ENCODE measurements at regions not wholly inside any gene's neighbourhood (a gene's known extent, or its start where the extent isn't known, plus 50 kb on each side); places are given as distances from the start of the nearest gene placed in this dataset.

DNA sequence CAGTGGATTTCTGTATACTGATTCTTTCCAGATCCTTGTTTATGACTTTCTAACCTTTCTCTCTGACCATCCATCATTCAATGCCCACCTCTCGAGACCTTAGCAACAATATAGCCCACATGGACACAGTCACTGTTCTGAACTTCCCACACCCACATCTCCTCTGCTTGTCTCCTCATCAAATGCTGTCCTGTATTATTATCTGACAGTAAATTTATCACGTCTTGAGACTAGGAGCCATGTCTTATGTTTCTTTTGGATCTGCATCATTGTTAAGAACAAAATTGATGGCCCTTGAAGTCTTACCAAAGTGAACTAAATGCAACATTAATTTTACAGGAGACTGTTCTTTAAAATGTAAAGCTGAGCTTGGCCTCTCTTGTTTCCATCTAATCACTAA lies 495.4 kb upstream of the KLF4 start:
- TF ChIP-seq CTCF (conservative IDR thresholded peaks at IDR 0.05; ENCODE audit: low read depth): no peak
- no peak for DNase-seq (ENCODE audit: low spot score)
- no peak overlapping the region for H3K27ac ChIP-seq
- ChIA-PET POLR2A (ENCODE audit: low non-redundant PET) (no interaction called here), CTCF (interaction anchor here (0.6 to 0.8 kb wide), 2 partner anchors 110 to 124 kb away, joined by 3 read pairs; no protein-coding TSS in a partner anchor)

GRCh38 chr9:107983762-107984161 lies 494.2 kb upstream of the KLF4 start:
- no peak for TF ChIP-seq CTCF (conservative IDR thresholded peaks at IDR 0.05; ENCODE audit: low read depth)
- no peak for DNase-seq (ENCODE audit: low spot score)
- ChIA-PET CTCF (interaction anchor here (1.1 kb wide), 1 partner anchor 20 kb away, joined by 3 read pairs; no protein-coding TSS in a partner anchor), POLR2A (ENCODE audit: low non-redundant PET) (no interaction called here)
- H3K27ac ChIP-seq: no peak overlapping the region

GRCh38 chr9:107983181-107983603 lies 493.6 kb upstream of the KLF4 start:
- DNase-seq (ENCODE audit: low spot score): peak; percentile 25
- TF ChIP-seq CTCF (conservative IDR thresholded peaks at IDR 0.05; ENCODE audit: low read depth): no peak
- H3K27ac ChIP-seq: no peak overlapping the region
- POLR2A ChIA-PET (ENCODE audit: low non-redundant PET): no interaction called here
- CTCF ChIA-PET: no interaction called here

- CTCF ChIA-PET: no interaction called here
- POLR2A ChIA-PET (ENCODE audit: low non-redundant PET): no interaction called here
Measured at GRCh38 chr9:107982745-107983144, 493.2 kb upstream of the KLF4 start.

GRCh38 chr9:107982001-107982400 lies 492.4 kb upstream of the KLF4 start:
- POLR2A ChIA-PET (ENCODE audit: low non-redundant PET): no interaction called here
- no peak overlapping the region for H3K27ac ChIP-seq
- TF ChIP-seq CTCF (conservative IDR thresholded peaks at IDR 0.05; ENCODE audit: low read depth): no peak
- no peak for DNase-seq (ENCODE audit: low spot score)
- CTCF ChIA-PET: no interaction called here

More at GRCh38 chr9:107982745-107983144, 493.2 kb upstream of the KLF4 start:
- no peak overlapping the region for H3K27ac ChIP-seq
- no peak for DNase-seq (ENCODE audit: low spot score)
- no peak for TF ChIP-seq CTCF (conservative IDR thresholded peaks at IDR 0.05; ENCODE audit: low read depth)

DNA sequence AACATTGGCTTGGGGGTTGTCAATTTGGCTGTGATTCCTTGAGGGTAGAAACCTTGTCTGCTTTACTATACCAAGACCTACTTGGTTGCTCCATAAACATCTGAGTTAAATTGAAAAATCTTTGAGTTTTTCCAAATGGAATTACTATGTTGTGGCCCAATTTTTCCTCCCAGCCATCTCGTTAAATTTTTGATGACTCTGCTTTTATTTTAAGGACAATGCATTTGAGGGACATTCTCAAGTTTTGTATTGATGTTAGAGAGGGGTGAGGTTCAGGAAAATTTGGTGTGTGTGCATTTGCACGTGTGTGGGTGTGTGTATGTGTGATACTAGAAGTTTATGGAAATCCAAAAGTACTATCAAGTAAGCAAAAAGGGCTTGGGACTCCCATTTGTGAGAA lies 491.4 kb upstream of the KLF4 start:
- TF ChIP-seq CTCF (conservative IDR thresholded peaks at IDR 0.05; ENCODE audit: low read depth): no peak
- ChIA-PET CTCF (no interaction called here), POLR2A (ENCODE audit: low non-redundant PET) (no interaction called here)
- DNase-seq (ENCODE audit: low spot score): no peak
- H3K27ac ChIP-seq: no peak overlapping the region

DNA sequence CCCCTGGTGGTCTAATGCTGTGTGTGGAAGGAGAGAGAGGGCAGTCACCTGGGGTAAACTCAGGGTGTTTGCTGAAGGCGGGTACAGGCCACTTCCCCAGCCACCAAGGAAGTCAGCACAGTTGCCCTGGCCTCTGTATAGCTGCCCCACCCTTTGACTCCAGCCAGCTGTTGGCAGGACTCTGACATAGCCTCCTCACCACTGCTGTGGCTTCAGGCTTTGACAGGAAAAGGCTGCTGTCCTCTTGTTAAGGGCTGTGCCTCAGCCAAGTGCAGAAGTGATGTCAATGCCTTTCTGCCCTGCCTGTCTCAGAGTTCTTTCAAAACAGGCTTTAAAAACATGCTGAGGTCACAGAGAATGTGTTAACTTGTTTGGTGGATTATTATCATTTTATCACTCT lies 487.2 kb upstream of the KLF4 start:
- ChIA-PET CTCF (no interaction called here), POLR2A (ENCODE audit: low non-redundant PET) (no interaction called here)
- no peak for TF ChIP-seq CTCF (conservative IDR thresholded peaks at IDR 0.05; ENCODE audit: low read depth)
- no peak overlapping the region for H3K27ac ChIP-seq
- DNase-seq (ENCODE audit: low spot score): no peak
